CD4-positive, alpha-beta T cell treated with Interleukin-1 beta for 1 hour (primary cell): ENCODE measurements at regions not wholly inside any gene's neighbourhood (a gene's known extent, or its start where the extent isn't known, plus 50 kb on each side); places are given as distances from the start of the nearest gene placed in this dataset.
"Not testable (repeated sequence)": the region's sequence is repeated elsewhere in the genome, so short reads cannot be mapped to it uniquely, and the experiment has no call there.

Experiments used
- DNase-seq, 2 donors: peaks; one replicate each; pipeline ENCODE4 v3.0.0-alpha.2; 2020 to 2022

DNA sequence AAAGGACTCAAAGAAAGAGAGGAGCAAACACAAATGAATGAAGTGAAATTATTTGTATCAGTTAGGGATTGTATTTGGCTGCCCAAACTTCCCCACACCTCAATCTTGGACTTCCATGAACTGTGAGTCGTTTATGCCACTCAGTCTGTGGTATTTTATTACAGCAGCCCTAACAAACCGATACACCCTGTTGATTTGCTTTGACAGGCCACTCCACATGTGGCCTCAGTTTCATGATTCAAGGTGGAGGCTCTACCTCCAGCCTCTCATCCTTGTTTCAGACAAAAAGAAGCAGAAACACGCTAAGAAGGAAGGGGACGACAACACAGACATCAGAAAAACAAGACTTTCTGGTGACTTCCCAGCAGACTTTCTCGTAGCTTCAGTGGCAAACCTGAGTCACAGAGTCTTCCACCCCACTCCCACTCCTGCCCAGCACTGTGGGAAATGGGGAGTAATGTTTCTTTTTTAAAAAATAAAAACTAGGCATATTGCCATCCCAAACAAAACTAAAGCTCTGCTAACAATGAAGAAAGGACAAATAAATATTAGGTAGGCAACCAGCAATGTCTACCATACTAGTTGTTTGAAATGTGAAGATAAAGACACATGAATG, 52.2 kb upstream of the ABCA1 start:
- DNase-seq = no peak

GRCh38 chr9:104981543-104982129, 53.7 kb upstream of the ABCA1 start:
- no peak for DNase-seq

- DNase-seq = no peak
Observed at GRCh38 chr9:104982543-104982942, 54.6 kb upstream of the ABCA1 start.

DNA sequence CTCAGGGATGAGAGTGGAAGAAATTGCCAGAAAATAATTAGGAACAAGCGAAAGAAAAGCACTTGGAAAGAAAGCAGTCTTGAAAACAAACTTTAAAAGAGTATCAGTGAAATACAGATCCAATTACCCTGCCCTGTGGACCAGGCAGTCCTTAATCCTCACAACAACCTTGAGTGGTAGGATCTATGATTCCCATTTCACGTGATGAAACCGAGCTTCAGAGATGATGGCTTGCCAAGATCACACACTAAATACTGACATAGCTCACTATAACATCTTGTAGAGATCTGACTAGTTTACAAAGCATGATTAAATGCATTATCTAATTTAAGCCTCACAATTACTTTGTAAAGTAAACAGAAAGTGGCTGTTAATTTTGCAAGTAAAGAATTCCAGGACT, 55.5 kb upstream of the ABCA1 start:
- DNase-seq = no peak

DNA sequence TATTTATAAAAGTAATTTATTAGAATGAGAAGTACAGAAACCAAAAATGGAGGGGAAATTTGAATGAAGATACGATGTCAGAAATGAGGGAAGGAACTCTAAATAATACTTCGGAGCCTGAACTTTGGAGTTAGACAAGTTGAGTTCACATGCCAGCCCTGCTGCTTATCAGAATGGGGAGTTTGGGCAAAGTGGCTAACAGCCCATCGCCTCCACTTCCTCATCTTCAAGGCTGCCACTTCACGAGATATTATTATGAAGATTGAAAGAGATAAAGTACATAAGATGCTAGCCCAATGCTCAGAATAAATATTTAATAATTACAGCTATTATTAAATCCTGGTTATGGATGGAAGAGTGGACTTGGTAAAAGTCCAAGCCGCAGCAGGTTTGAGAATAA, 56.2 kb upstream of the ABCA1 start:
- no peak for DNase-seq

GRCh38 chr9:104984542-104984941, 56.6 kb upstream of the ABCA1 start:
- no peak for DNase-seq

DNA sequence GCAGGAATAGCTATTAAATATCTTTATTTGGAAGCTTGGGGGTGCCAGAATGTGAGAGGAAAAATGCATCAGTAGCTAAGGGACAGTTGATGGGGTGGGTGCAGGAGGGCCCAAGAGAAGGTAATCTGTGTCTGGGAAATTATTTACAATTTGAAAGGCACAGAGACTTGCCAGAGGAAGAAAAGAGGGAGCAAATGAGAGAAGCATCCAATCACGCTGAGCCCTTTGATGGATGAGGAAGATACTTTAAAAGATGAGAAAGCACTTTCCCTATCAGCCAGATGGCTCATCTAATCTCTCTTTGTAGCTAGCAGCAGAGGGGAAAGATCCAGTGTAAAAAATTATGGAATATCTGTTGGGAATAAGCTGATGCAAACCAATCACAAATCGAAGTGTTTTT, 57.0 kb upstream of the ABCA1 start:
- no peak for DNase-seq

DNA sequence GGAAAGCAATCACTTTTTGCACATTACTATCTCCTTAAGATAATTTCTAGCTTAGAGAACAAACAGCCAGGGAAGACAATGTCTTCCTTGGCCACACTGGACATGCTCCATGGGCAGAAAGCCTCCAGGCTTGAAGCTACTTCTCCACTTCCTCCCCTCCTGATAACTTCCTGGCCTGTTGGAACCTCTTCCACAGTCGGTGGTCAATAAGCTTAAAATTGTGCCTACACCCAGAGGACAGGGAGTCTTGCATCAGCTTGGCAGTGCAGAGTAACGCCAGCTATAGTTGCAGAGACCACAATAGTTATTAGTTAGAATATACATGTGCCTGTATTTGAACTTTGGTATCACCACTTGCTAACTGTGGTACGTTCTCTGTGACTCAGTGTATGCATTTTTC, 58.1 kb upstream of the ABCA1 start:
- DNase-seq = no peak

DNA sequence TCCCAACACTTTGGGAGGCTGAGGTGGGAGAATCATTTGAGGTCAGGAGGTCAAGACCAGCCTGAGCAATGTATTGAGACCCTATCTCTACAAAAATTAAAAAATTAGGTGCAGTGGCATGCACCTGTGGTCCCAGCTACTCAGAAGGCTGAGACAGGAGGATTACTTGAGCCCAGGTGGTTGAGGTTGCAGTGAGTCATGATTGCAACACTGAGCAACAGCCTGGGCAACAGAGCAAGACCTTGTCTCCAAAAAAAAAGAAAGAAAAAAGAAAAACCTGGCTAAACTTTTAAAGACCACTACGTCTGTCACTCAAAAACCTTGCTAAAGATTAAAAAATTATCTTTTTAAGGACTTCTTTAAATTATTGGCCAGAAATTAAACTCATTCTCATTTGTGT, 59.8 kb upstream of the ABCA1 start:
- DNase-seq = no peak

DNA sequence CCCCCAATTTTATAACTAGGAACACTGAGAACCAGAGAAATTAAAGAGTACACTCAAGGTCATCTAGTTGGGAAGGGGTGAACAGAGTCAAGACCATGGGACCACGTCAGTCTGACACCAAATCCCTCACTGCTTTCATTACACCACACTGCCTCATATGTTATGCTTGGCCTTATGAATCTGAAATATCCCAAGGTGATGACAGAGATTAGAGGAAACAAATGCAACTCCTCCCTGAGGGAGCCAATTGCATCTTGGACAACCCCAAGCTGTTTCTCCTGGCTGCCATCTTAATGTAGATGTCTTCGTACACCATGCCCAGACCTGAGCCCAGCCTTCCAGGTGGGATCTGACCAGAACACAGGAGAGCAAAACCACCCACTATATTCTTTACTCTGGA, 60.6 kb upstream of the ABCA1 start:
- no peak for DNase-seq

DNA sequence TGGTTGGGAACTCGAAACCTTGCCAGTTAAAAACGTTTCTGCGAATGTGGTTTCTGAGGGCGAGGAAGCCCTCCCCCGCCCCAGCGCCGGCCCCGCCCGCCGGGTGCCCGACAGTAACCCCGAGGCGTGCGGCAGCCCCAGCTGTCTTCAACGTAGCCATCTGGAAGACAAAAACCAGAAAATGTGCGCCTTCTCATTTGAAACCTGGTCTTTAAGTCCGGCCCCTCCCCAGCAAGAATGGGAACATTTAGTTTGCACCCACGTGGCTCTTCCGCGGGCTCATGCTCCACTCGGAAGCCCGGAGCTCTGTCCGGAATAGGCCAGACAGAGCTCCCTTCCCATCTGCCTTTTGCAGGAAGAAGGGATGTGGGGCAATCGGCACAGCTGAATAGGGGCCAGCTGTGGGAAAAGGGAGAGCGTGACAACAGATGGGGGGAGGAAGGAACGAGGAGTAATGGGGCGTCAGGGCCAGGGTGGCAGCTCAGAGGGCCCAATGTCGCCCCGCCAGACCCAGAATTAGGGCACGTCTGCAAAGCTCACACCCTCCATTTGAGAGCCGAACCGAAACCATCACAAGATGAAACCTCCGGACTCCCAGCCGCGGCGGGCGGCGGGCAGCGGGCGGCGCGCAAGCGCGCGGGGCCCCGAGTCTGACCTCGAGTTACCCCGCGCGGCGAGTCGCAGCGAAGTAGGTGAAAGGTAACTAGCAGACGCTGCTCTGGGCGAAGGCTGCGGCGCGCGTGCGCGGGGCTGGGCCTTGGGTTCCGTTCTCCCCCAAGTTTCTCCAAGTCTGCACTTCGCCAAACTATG, 63.4 kb upstream of the ABCA1 start:
- peak; percentile 87 to 91 for DNase-seq

DNA sequence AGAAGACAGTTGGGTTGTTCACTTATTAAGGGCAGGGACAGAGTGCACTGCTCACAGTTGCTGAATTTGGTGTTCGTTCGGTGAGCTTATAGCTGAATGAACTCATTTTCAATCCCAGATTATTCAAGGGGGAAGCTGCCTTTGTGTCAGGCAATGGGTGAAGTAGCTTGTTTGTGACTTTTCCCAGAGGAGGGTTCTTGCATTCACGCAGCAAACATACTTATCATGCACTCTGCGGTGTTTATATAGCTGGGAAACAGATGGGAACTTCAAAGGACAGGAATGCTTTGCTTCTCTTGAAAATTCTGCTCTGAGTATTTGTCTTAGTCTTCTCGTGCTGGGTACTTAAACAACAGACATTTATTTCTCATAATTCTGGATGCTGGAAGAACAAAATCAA, 64.7 kb upstream of the ABCA1 start:
- DNase-seq = no peak

GRCh38 chr9:104993291-104993963, 65.5 kb upstream of the ABCA1 start:
- DNase-seq = peak; percentile 20 to 50

GRCh38 chr9:104997536-104997935, 69.6 kb upstream of the ABCA1 start:
- no peak for DNase-seq

DNA sequence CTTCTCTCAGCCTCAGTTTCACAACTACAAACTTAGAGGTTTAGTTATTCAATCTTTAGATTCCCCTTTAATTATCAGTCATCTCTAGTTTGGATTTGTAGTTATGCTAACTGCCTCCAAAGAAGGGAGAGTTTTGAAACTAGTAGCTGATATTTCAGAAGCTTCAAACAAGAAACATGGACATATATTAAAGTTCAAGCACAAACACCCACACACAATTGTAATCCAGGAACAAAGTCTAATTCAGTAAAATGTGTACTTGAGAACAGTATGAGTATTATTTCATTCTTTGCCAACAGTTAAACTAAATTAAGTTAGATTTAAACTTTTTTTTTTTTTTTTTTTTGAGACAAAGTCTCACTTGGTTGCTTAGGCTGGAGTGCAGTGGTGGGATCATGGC, 71.2 kb upstream of the ABCA1 start:
- no peak for DNase-seq

DNA sequence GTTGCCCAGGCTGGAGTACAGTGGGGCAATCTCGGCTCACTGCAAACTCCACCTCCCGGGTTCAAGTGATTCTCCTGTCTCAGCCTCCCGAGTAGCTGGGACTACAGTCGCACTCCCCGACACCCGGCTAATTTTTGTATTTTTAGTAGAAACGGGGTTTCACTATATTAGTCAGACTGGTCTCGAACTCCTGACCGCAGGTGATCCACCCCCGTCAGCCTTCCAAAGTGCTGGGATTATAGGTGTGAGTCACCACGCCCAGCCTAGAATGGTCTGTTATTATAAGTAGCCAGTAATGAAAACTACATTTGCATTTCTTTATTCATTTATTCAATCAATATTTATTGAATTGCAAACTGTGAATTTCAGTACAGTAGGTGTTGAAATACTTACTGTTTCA, 72.6 kb upstream of the ABCA1 start:
- DNase-seq = not testable (repeated sequence)

GRCh38 chr9:105004466-105005090, 76.6 kb upstream of the ABCA1 start:
- DNase-seq = no peak

DNA sequence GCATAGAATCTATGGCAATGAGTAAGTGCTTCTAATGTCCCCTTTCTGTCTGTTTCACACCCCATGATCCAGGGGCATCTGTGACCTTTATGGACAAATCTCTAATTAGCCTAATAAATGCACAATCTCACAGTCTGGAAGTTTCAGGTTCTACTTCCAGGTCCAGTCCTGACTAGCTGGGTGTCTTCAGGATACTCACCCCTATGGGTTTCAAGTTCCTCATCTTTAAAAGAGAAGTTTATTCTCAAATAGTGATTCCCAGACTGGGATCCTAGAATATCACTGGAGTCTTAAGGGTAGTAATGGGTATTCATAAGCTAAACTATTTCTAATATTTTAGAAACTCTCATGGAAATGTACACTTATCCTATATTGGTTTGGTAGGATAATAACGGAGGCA, 77.2 kb upstream of the ABCA1 start:
- no peak for DNase-seq

- DNase-seq = no peak
Observed at GRCh38 chr9:105006514-105006913, 78.6 kb upstream of the ABCA1 start.

- DNase-seq = peak in 1 of 2 donors; percentile 66
Observed at GRCh38 chr9:105007143-105007542, 79.2 kb upstream of the ABCA1 start.

DNA sequence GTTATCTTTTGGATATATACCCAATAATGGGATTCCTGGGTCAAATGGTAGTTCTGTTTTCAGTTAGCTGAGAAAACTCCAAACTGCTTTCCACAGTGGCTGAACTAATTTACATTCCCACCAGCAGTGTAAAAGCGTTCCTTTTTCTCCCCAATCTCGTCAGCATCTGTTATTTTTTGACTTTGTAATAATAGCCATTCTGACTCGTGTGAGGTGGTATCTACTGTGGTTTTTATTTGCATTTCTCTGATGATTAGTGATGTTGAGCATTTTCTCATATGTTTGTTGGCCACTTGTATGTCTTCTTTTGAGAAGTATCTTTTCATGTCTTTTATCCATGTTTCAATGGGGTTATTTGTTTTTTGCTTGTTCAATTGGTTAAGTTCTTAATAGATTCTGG, 82.1 kb upstream of the ABCA1 start:
- not testable (repeated sequence) for DNase-seq

DNA sequence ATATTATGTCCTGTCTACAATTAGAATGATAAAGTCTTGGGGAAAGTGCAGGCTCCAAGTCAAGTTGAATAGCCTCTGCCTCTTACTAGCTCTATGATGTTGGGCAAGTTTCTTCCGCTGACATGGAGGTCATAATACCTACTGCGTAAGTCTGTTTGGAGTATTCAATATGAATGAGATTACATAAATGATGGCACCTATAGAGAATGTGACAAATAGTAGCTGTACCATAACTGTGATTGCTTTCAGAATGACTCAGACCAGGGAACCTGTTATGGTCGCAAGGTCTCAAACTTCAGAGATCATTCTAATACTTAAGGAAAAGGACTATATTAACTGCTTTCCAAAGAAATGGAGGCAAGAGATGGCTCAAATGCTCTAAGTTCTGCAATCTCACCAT, 94.0 kb upstream of the ABCA1 start:
- DNase-seq = no peak

- not testable (repeated sequence) for DNase-seq
Observed at GRCh38 chr9:105022545-105022944, 94.6 kb upstream of the ABCA1 start.
